ENCODE measurements at regions not wholly inside any gene's neighbourhood (a gene's known extent, or its start where the extent isn't known, plus 50 kb on each side); places are given as distances from the start of the nearest gene placed in this dataset.
"Not testable (repeated sequence)": the region's sequence is repeated elsewhere in the genome, so short reads cannot be mapped to it uniquely, and the experiment has no call there.

GRCh38 chr16:22652463-22652845, 141.8 kb downstream of the NPIPB5 start:
- no peak for TF ChIP-seq CTCF (IDR thresholded peaks at IDR 0.05)
- no peaks in the 10 kb centered on the region for H3K9me3 ChIP-seq
- no peak for DNase-seq
- no peaks in the 10 kb centered on the region for H3K4me1 ChIP-seq
- WGBS, 3 donors: 81 to 93% (median 87%) methylated on average over 2 of the region's 2 CpGs
- H3K27ac ChIP-seq: no peak overlapping the region
- peaks cover 0 to 5% (median 4%) of the 10 kb centered on the region in 3 donors for H3K27me3 ChIP-seq (ENCODE audit: insufficient read depth in 3 of 3, low read length in 2 of 3)
- no peaks in the 10 kb centered on the region for H3K36me3 ChIP-seq (ENCODE audit: insufficient read depth in 1 of 2, low read depth in 1 of 2)
- intact Hi-C loops (cut with DNase I): no loop called here
- H3K4me3 ChIP-seq: no peak overlapping the region
- no peak for ATAC-seq

GRCh38 chr16:22653876-22654275, 143.2 kb downstream of the NPIPB5 start:
- no peaks in the 10 kb centered on the region for H3K36me3 ChIP-seq (ENCODE audit: insufficient read depth in 1 of 2, low read depth in 1 of 2)
- DNase-seq: no peak
- no peaks in the 10 kb centered on the region for H3K9me3 ChIP-seq
- no peak overlapping the region for H3K4me3 ChIP-seq
- ATAC-seq: no peak
- no peak overlapping the region for H3K27ac ChIP-seq
- H3K4me1 ChIP-seq: no peaks in the 10 kb centered on the region
- WGBS, 3 donors: 80 to 89% (median 85%) methylated on average over 6 of the region's 6 CpGs
- no peaks in the 10 kb centered on the region for H3K27me3 ChIP-seq (ENCODE audit: insufficient read depth in 3 of 3, low read length in 2 of 3)
- no peak for TF ChIP-seq CTCF (IDR thresholded peaks at IDR 0.05)
- intact Hi-C loops (cut with DNase I): no loop called here

- H3K9me3 ChIP-seq; H3K27ac ChIP-seq; DNase-seq; H3K36me3 ChIP-seq (ENCODE audit: insufficient read depth in 1 of 2, low read depth in 1 of 2); H3K4me3 ChIP-seq; H3K4me1 ChIP-seq; intact Hi-C loops (cut with DNase I); H3K27me3 ChIP-seq (ENCODE audit: insufficient read depth in 3 of 3, low read length in 2 of 3); ATAC-seq: not testable (repeated sequence)
- WGBS, 3 donors: 83 to 91% (median 85%) methylated on average over 9 of the region's 9 CpGs
Measured at GRCh38 chr16:22656573-22656972, 145.9 kb downstream of the NPIPB5 start.

GRCh38 chr16:22659933-22660332, 149.2 kb downstream of the NPIPB5 start:
- no peak for DNase-seq
- Histone ChIP-seq H3K9me3 (no peaks in the 10 kb centered on the region), H3K27me3 (ENCODE audit: insufficient read depth in 3 of 3, low read length in 2 of 3) (no peaks in the 10 kb centered on the region), H3K36me3 (ENCODE audit: insufficient read depth in 1 of 2, low read depth in 1 of 2) (no peaks in the 10 kb centered on the region), H3K4me3 (no peak overlapping the region), H3K4me1 (no peaks in the 10 kb centered on the region), H3K27ac (no peak overlapping the region)
- 52 to 54% (median 53%) methylated on average over 4 of the region's 4 CpGs for WGBS, 3 donors
- intact Hi-C loops (cut with DNase I): no loop called here
- no peak for TF ChIP-seq CTCF (IDR thresholded peaks at IDR 0.05)
- ATAC-seq: no peak

- Histone ChIP-seq H3K4me3 (no peak overlapping the region), H3K36me3 (ENCODE audit: insufficient read depth in 1 of 2, low read depth in 1 of 2) (no peaks in the 10 kb centered on the region), H3K4me1 (no peaks in the 10 kb centered on the region), H3K27ac (no peak overlapping the region), H3K9me3 (no peaks in the 10 kb centered on the region), H3K27me3 (ENCODE audit: insufficient read depth in 3 of 3, low read length in 2 of 3) (no peaks in the 10 kb centered on the region)
- 77 to 84% (median 78%) methylated on average over 5 of the region's 5 CpGs for WGBS, 3 donors
- ATAC-seq (no peak), DNase-seq (no peak)
- intact Hi-C loops (cut with DNase I): no loop called here
- TF ChIP-seq CTCF (IDR thresholded peaks at IDR 0.05): no peak
Measured at GRCh38 chr16:22660441-22661160, 149.9 kb downstream of the NPIPB5 start.
